Liver (tissue), 8 donors: ENCODE measurements at regions not wholly inside any gene's neighbourhood (a gene's known extent, or its start where the extent isn't known, plus 50 kb on each side); places are given as distances from the start of the nearest gene placed in this dataset.

Source experiments
- DNase-seq: peaks from one replicate; pipeline ENCODE4 v3.0.0-alpha.2; 2017; ENCODE audit warnings: low spot score
- H3K27ac ChIP-seq, 2 donors: one replicate each; pipeline ENCODE4 v1.7.0; 2013; ENCODE audit warnings: inconsistent platforms in 2 of 2, low read length in 2 of 2, control low read depth in 1 of 2, low read depth in 1 of 2, mild to moderate bottlenecking in 1 of 2
- H3K27me3 ChIP-seq, 4 donors: one replicate each; pipeline versions ENCODE4 v1.6.1 to v1.7.0; 2013; ENCODE audit warnings: low read length in 3 of 4, inconsistent platforms in 1 of 4, mild to moderate bottlenecking in 1 of 4, moderate library complexity in 1 of 4; ENCODE audit not compliant: control insufficient read depth in 4 of 4, insufficient read depth in 4 of 4
- H3K36me3 ChIP-seq, 4 donors: one replicate each; pipeline versions ENCODE4 v1.6.1 to v1.7.0; 2013; ENCODE audit warnings: low read length in 3 of 4, mild to moderate bottlenecking in 3 of 4, low read depth in 1 of 4, moderate library complexity in 1 of 4; ENCODE audit not compliant: control insufficient read depth in 4 of 4, insufficient read depth in 3 of 4
- H3K4me1 ChIP-seq, 4 donors: one replicate each; pipeline versions ENCODE4 v1.6.1 to v1.7.0; 2013; ENCODE audit warnings: low read length in 3 of 4, mild to moderate bottlenecking in 3 of 4, moderate library complexity in 1 of 4; ENCODE audit not compliant: control insufficient read depth in 4 of 4, insufficient read depth in 4 of 4
- H3K4me3 ChIP-seq, 3 donors: one replicate each; pipeline versions ENCODE4 v1.6.1 to v1.7.0; 2013; ENCODE audit warnings: low read length in 3 of 3, control low read depth in 1 of 3, low read depth in 1 of 3, mild to moderate bottlenecking in 1 of 3
- H3K9ac ChIP-seq, 2 donors: one replicate each; pipeline ENCODE4 v1.7.0; 2013; ENCODE audit warnings: low read length in 2 of 2, mild to moderate bottlenecking in 2 of 2, moderate library complexity in 2 of 2, control low read depth in 1 of 2, low read depth in 1 of 2
- H3K9me3 ChIP-seq, 4 donors: one replicate each; pipeline versions ENCODE4 v1.6.1 to v1.7.0; 2013; ENCODE audit warnings: low read length in 3 of 4; ENCODE audit not compliant: control insufficient read depth in 4 of 4
- ATF3 ChIP-seq: IDR thresholded peaks from 2 replicates; pipeline ENCODE4 v1.6.1; 2016; ENCODE audit warnings: antibody characterized with exemption
- CTCF ChIP-seq: fragments of 150-350 bp; IDR thresholded peaks from 2 replicates; pipeline ENCODE4 v1.5.1; 2017; ENCODE audit warnings: improper control_type of control experiment, low read depth, low read length; ENCODE audit not compliant: missing input control
- EGR1 ChIP-seq, 2 donors: IDR thresholded peaks; 2 replicates each; pipeline ENCODE4 v1.6.1; 2016 to 2018; ENCODE audit warnings: antibody characterized with exemption in 2 of 2, low read depth in 2 of 2
- FOXA1 ChIP-seq: IDR thresholded peaks from 2 replicates; pipeline ENCODE4 v1.6.1; 2016; ENCODE audit warnings: antibody characterized with exemption
- FOXA2 ChIP-seq: IDR thresholded peaks from 2 replicates; pipeline ENCODE4 v1.6.1; 2016; ENCODE audit warnings: antibody characterized with exemption
- GABPA ChIP-seq, 2 donors: IDR thresholded peaks in 1 of 2; conservative IDR thresholded peaks in 1 of 2; 2 replicates each; pipeline ENCODE4 v1.6.1; 2016; ENCODE audit warnings: antibody characterized with exemption in 2 of 2, mild to moderate bottlenecking in 1 of 2, moderate library complexity in 1 of 2
- HNF4A ChIP-seq, 2 donors: conservative IDR thresholded peaks; 2 replicates each; pipeline ENCODE4 v1.6.1; 2016; ENCODE audit warnings: antibody characterized with exemption in 2 of 2, mild to moderate bottlenecking in 2 of 2
- HNF4G ChIP-seq: IDR thresholded peaks from 2 replicates; pipeline ENCODE4 v1.6.1; 2016; ENCODE audit warnings: antibody characterized with exemption
- MAX ChIP-seq: IDR thresholded peaks from 2 replicates; pipeline ENCODE4 v1.6.1; 2016; ENCODE audit warnings: antibody characterized with exemption
- NR2F2 ChIP-seq: IDR thresholded peaks from 2 replicates; pipeline ENCODE4 v1.6.1; 2016; ENCODE audit warnings: antibody characterized with exemption
- RAD21 ChIP-seq, 2 donors: IDR thresholded peaks; 2 replicates each; pipeline ENCODE4 v1.6.1; 2016; ENCODE audit warnings: antibody characterized with exemption in 2 of 2, mild to moderate bottlenecking in 2 of 2
- REST ChIP-seq: IDR thresholded peaks from 2 replicates; pipeline ENCODE4 v1.6.1; 2016; ENCODE audit warnings: antibody characterized with exemption, mild to moderate bottlenecking
- RXRA ChIP-seq, 2 donors: IDR thresholded peaks; 2 replicates each; pipeline ENCODE4 v1.6.1; 2017 to 2018; ENCODE audit warnings: antibody characterized with exemption in 2 of 2, mild to moderate bottlenecking in 1 of 2
- SP1 ChIP-seq: IDR thresholded peaks from 2 replicates; pipeline ENCODE4 v1.6.1; 2018; ENCODE audit warnings: antibody characterized with exemption, mild to moderate bottlenecking
- TAF1 ChIP-seq: conservative IDR thresholded peaks from 2 replicates; pipeline ENCODE4 v1.6.1; 2016; ENCODE audit warnings: antibody characterized with exemption, mild to moderate bottlenecking
- YY1 ChIP-seq: IDR thresholded peaks from 2 replicates; pipeline ENCODE4 v1.6.1; 2016; ENCODE audit warnings: antibody characterized with exemption, mild to moderate bottlenecking
- WGBS: extraction: QIAGEN DNeasy Blood & Tissue Kit; methylation state at CpG from one replicate; pipeline ENCODE4 v1.1.7; 2013; 5-methylcytosine and 5-hydroxymethylcytosine counted together
- donor health status: healthy.
- donor health status: healthy.
- donor health status: healthy.
- donor health status: healthy.
- donor health status: healthy.

GRCh38 chr9:7591501-7591900, 208.1 kb downstream of the DMAC1 start:
- Histone ChIP-seq H3K4me1 (no peaks in the 10 kb centered on the region), H3K9me3 (no peaks in the 10 kb centered on the region), H3K27ac (no peak overlapping the region), H3K27me3 (peaks cover 0 to 4% (median 0%) of the 10 kb centered on the region in 4 donors), H3K9ac (no peak overlapping the region), H3K4me3 (no peak overlapping the region), H3K36me3 (no peaks in the 10 kb centered on the region)
- 69% methylated on average over 2 of the region's 2 CpGs for WGBS
- no peak for DNase-seq
- TF ChIP-seq FOXA2 (no peak), MAX (no peak), HNF4A (conservative IDR thresholded peaks at IDR 0.05) (no peak), EGR1 (IDR thresholded peaks at IDR 0.05; ENCODE audit: low read depth in 2 of 2) (no peak), YY1 (no peak), CTCF (no peak), HNF4G (no peak), ATF3 (no peak), NR2F2 (no peak)

GRCh38 chr9:7580568-7580967, 219.0 kb downstream of the DMAC1 start:
- Histone ChIP-seq H3K27me3 (no peaks in the 10 kb centered on the region), H3K9me3 (no peaks in the 10 kb centered on the region), H3K4me3 (no peak overlapping the region), H3K9ac (no peak overlapping the region), H3K4me1 (no peaks in the 10 kb centered on the region), H3K27ac (no peak overlapping the region), H3K36me3 (no peaks in the 10 kb centered on the region)
- WGBS, result 67% methylated on average over 5 of the region's 5 CpGs
- DNase-seq, result no peak
- TF ChIP-seq HNF4A (conservative IDR thresholded peaks at IDR 0.05) (no peak), REST (no peak), YY1 (no peak), RAD21 (IDR thresholded peaks at IDR 0.05) (no peak), MAX (no peak), HNF4G (no peak), SP1 (no peak), FOXA1 (no peak)

- H3K4me3 ChIP-seq, result no peak overlapping the region
- H3K36me3 ChIP-seq, result no peaks in the 10 kb centered on the region
- no peak overlapping the region for H3K9ac ChIP-seq
- H3K9me3 ChIP-seq, result no peaks in the 10 kb centered on the region
- H3K4me1 ChIP-seq, result no peaks in the 10 kb centered on the region
- no peaks in the 10 kb centered on the region for H3K27me3 ChIP-seq
- no peak overlapping the region for H3K27ac ChIP-seq
- WGBS, result 53% methylated on average over 1 of the region's 1 CpG
- no peak for DNase-seq
- TF ChIP-seq FOXA2 (no peak), RXRA (IDR thresholded peaks at IDR 0.05) (no peak), GABPA (IDR thresholded peaks at IDR 0.05 in 1 of 2, conservative IDR thresholded peaks at IDR 0.05 in 1 of 2) (no peak), RAD21 (IDR thresholded peaks at IDR 0.05) (no peak), NR2F2 (no peak), HNF4A (conservative IDR thresholded peaks at IDR 0.05) (no peak), FOXA1 (no peak), SP1 (no peak), CTCF (no peak), ATF3 (no peak), TAF1 (no peak), EGR1 (IDR thresholded peaks at IDR 0.05; ENCODE audit: low read depth in 2 of 2) (no peak), MAX (no peak)
These were observed 220.2 kb downstream of the DMAC1 start for GRCh38 chr9:7579351-7579750.
